SH-SY5Y (cell line): ENCODE measurements at regions not wholly inside any gene's neighbourhood (a gene's known extent, or its start where the extent isn't known, plus 50 kb on each side); places are given as distances from the start of the nearest gene placed in this dataset.

Experiments
- GATA2 ChIP-seq: IDR thresholded peaks from 2 replicates; pipeline ENCODE4 v1.6.1; 2011; ENCODE audit warnings: mild to moderate bottlenecking, low read depth, low read length
- GATA3 ChIP-seq: IDR thresholded peaks from 2 replicates; pipeline ENCODE4 v1.6.1; 2011; ENCODE audit warnings: low read depth, mild to moderate bottlenecking, low read length, moderate library complexity

- no peak for TF ChIP-seq GATA3
- no peak for TF ChIP-seq GATA2
These were observed 357.4 kb upstream of the CA10 start for GRCh38 chr17:52515927-52516326.
